Peyer's patch (tissue), 4 donors: ENCODE measurements at regions not wholly inside any gene's neighbourhood (a gene's known extent, or its start where the extent isn't known, plus 50 kb on each side); places are given as distances from the start of the nearest gene placed in this dataset.

Experiments used
- CTCF ChIP-seq, 6 experiments: fragments of 450-650 bp in 4 of 6; fragments of 200-600 bp in 2 of 6; sonication (generic) in 1 of 6; IDR thresholded peaks; one replicate each; pipeline ENCODE4 v1.5.1; 2017 to 2019; ENCODE audit warnings: antibody characterized with exemption in 6 of 6, mild to moderate bottlenecking in 3 of 6, moderate library complexity in 1 of 6
- POLR2A ChIP-seq, 2 donors: fragments of 450-650 bp; IDR thresholded peaks; one replicate each; pipeline ENCODE4 v1.5.1; 2017; ENCODE audit warnings: antibody characterized with exemption in 2 of 2, mild to moderate bottlenecking in 2 of 2, moderate library complexity in 2 of 2

- no peak for TF ChIP-seq POLR2A (IDR thresholded peaks at IDR 0.05)
- TF ChIP-seq CTCF (IDR thresholded peaks at IDR 0.05) = no peak
These were observed 338.0 kb downstream of the MATN1 start for GRCh38 chr1:30385246-30385995.
